IMR-90 (cell line): ENCODE measurements at regions not wholly inside any gene's neighbourhood (a gene's known extent, or its start where the extent isn't known, plus 50 kb on each side); places are given as distances from the start of the nearest gene placed in this dataset.

Experiments
- ATAC-seq: fragments of 200-7000 bp; cut with Tn5 transposase; 2 replicates; pipeline ENCODE4 v1.9.1; 2020; ENCODE audit warnings: low read depth, mild to moderate bottlenecking, moderate library complexity
- BruUV-seq: library from RNA; stranded (reverse); fragments of 400-500 nt; replicated peaks from 2 replicates; lab custom pipeline; 2021; lab: Mats Ljungman, UMichigan
- CTCF ChIA-PET: fragments of 300-600 bp; formaldehyde crosslinking; extraction: SDS; loops from one replicate; lab custom pipeline; 2021; ENCODE audit warnings: antibody characterized with exemption; lab: Yijun Ruan, JAX
- POLR2A ChIA-PET: fragments of 300-600 bp; sonication (Branson Sonifier 250); formaldehyde crosslinking; loops from one replicate; lab custom pipeline; 2022; ENCODE audit warnings: antibody characterized with exemption; ENCODE audit not compliant: unreplicated experiment; lab: Charles Lee
- DNase-seq: peaks from one replicate; pipeline ENCODE4 v3.0.0; 2013
- H2AFZ ChIP-seq: replicated peaks from 2 replicates; pipeline ENCODE3; 2013; ENCODE audit warnings: low read length, mild to moderate bottlenecking; ENCODE audit not compliant: poor library complexity
- H2AK5ac ChIP-seq: 2 replicates; pipeline ENCODE4 v1.6.1; 2013; ENCODE audit warnings: low read depth, low read length, inconsistent platforms
- H2AK9ac ChIP-seq: replicated peaks from 2 replicates; pipeline ENCODE3; 2013; ENCODE audit warnings: mild to moderate bottlenecking, low read depth, low read length, moderate library complexity; ENCODE audit not compliant: poor library complexity
- H2BK120ac ChIP-seq: 2 replicates; pipeline ENCODE4 v1.6.1; 2013; ENCODE audit warnings: low read depth, low read length, inconsistent platforms
- H2BK15ac ChIP-seq: 3 replicates; pipeline ENCODE4 v1.6.1; 2013; ENCODE audit warnings: low read depth, low read length, inconsistent platforms
- H2BK20ac ChIP-seq: 2 replicates; pipeline ENCODE4 v1.6.1; 2013; ENCODE audit warnings: low read depth, mild to moderate bottlenecking, inconsistent platforms, low read length, moderate library complexity
- H2BK5ac ChIP-seq: 2 replicates; pipeline ENCODE4 v1.6.1; 2013; ENCODE audit warnings: mild to moderate bottlenecking, low read depth, low read length, inconsistent platforms; ENCODE audit not compliant: poor library complexity, severe bottlenecking
- H3K14ac ChIP-seq: replicated peaks from 2 replicates; pipeline ENCODE4 v1.6.1; 2013; ENCODE audit warnings: low read depth, low read length, inconsistent platforms
- H3K18ac ChIP-seq: 2 replicates; pipeline ENCODE4 v1.6.1; 2013; ENCODE audit warnings: low read depth, low read length, control low read depth
- H3K23ac ChIP-seq: 2 replicates; pipeline ENCODE4 v1.6.1; 2013; ENCODE audit warnings: low read depth, low read length, inconsistent platforms
- H3K27ac ChIP-seq: 2 replicates; pipeline ENCODE4 v1.5.1; 2013; ENCODE audit warnings: mild to moderate bottlenecking, control low read depth, low read length; ENCODE audit not compliant: insufficient read depth
- H3K27me3 ChIP-seq: 2 replicates; pipeline ENCODE4 v1.6.1; 2013; ENCODE audit warnings: low read length; ENCODE audit not compliant: control insufficient read depth, insufficient read depth
- H3K36me3 ChIP-seq: 2 replicates; pipeline ENCODE4 v1.6.1; 2013; ENCODE audit warnings: low read length, mixed read lengths; ENCODE audit not compliant: control insufficient read depth, insufficient read depth
- H3K4ac ChIP-seq: 2 replicates; pipeline ENCODE4 v1.6.1; 2013; ENCODE audit warnings: low read depth, low read length, inconsistent platforms
- H3K4me1 ChIP-seq: 2 replicates; pipeline ENCODE4 v1.6.1; 2013; ENCODE audit warnings: low read length, mixed read lengths; ENCODE audit not compliant: control insufficient read depth, insufficient read depth
- H3K4me2 ChIP-seq: 2 replicates; pipeline ENCODE4 v1.6.1; 2013; ENCODE audit warnings: low read depth, mild to moderate bottlenecking, control low read depth, low read length, moderate library complexity
- H3K4me3 ChIP-seq: 2 replicates; pipeline ENCODE4 v1.5.1; 2013; ENCODE audit warnings: low read depth, mild to moderate bottlenecking, control low read depth, low read length, moderate library complexity; ENCODE audit not compliant: insufficient read depth
- H3K56ac ChIP-seq: 2 replicates; pipeline ENCODE4 v1.6.1; 2013; ENCODE audit warnings: low read length, inconsistent platforms; ENCODE audit not compliant: insufficient read depth; ENCODE audit errors: extremely low read depth
- H3K79me1 ChIP-seq, 2 experiments: 2 replicates each; pipeline ENCODE4 v1.6.1; 2013; ENCODE audit warnings: low read length in 2 of 2, inconsistent platforms in 1 of 2, low read depth in 1 of 2
- H3K9ac ChIP-seq: 2 replicates; pipeline ENCODE4 v1.6.1; 2013; ENCODE audit warnings: low read depth, low read length, control low read depth
- H3K9me1 ChIP-seq: 2 replicates; pipeline ENCODE4 v1.6.1; 2013; ENCODE audit warnings: low read length, inconsistent platforms; ENCODE audit not compliant: insufficient read depth
- H3K9me3 ChIP-seq: 2 replicates; pipeline ENCODE4 v1.6.1; 2013; ENCODE audit warnings: low read length; ENCODE audit not compliant: control insufficient read depth, insufficient read depth
- H4K20me1 ChIP-seq: 2 replicates; pipeline ENCODE4 v1.6.1; 2013; ENCODE audit warnings: low read length, inconsistent platforms; ENCODE audit not compliant: insufficient read depth
- H4K5ac ChIP-seq: 2 replicates; pipeline ENCODE4 v1.6.1; 2013; ENCODE audit warnings: mild to moderate bottlenecking, low read depth, low read length, control low read depth
- H4K8ac ChIP-seq, 2 experiments: 2 replicates each; pipeline ENCODE4 v1.6.1; 2013; ENCODE audit warnings: low read depth in 2 of 2, low read length in 2 of 2, control low read depth in 1 of 2, inconsistent platforms in 1 of 2
- H4K91ac ChIP-seq: 2 replicates; pipeline ENCODE4 v1.6.1; 2013; ENCODE audit warnings: low read depth, low read length, inconsistent platforms; ENCODE audit not compliant: insufficient read depth
- MAFK ChIP-seq: IDR thresholded peaks from 2 replicates; pipeline ENCODE4 v1.6.1; 2012; ENCODE audit warnings: low read depth, low read length, improper control_type of control experiment
- RCOR1 ChIP-seq: IDR thresholded peaks from 2 replicates; pipeline ENCODE4 v1.6.1; 2012; ENCODE audit warnings: mild to moderate bottlenecking, low read length, improper control_type of control experiment; ENCODE audit not compliant: insufficient replicate concordance
- USF2 ChIP-seq: fragments of 150-350 bp; IDR thresholded peaks from 2 replicates; pipeline ENCODE4 v1.6.1; 2017; ENCODE audit warnings: mild to moderate bottlenecking, antibody characterized with exemption, low read length, low read depth
- WGBS, 2 experiments: methylation state at CpG; one replicate each; pipeline versions ENCODE4 v1.1.5 to v1.1.7; 2013; ENCODE audit warnings: missing lambda C conversion rate in 2 of 2; ENCODE audit not compliant: insufficient read length in 1 of 2; ENCODE audit errors: extremely low coverage in 2 of 2; 5-methylcytosine and 5-hydroxymethylcytosine counted together
- dilution Hi-C: fragments of 300-500 bp; cut with HindIII; formaldehyde crosslinking; loops from one replicate; pipeline ENCODE4 v1.14.3; 2018; ENCODE audit warnings: low sequenced_read_pairs; ENCODE audit not compliant: unreplicated experiment
- in situ Hi-C: fragments of 300-500 bp; cut with MboI; formaldehyde crosslinking; loops from 3 replicates; pipeline ENCODE4 v1.14.3; 2019; ENCODE audit warnings: low sequenced_read_pairs, inconsistent platforms, mixed read lengths
- intact Hi-C: fragments of 100-400 bp; cut with micrococcal nuclease; formaldehyde crosslinking; loops from 2 replicates; pipeline ENCODE4 v1.10.0; 2022

GRCh38 chr2:37856101-37856751 is 68.9 kb upstream of the RMDN2 start:
- Histone ChIP-seq H2BK20ac (peak overlapping the region; percentile 89), H2AFZ (peak overlapping the region; percentile 91), H3K27me3 (no peaks in the 10 kb centered on the region), H4K20me1 (no peaks in the 10 kb centered on the region), H3K4ac (peak overlapping the region; percentile 90), H3K18ac (peak overlapping the region; percentile 92), H3K9me3 (peaks cover 4% of the 10 kb centered on the region; the same call in 1 of the 2 replicates), H3K23ac (peak overlapping the region; percentile 10), H3K14ac (peak overlapping the region; percentile 70), H2AK5ac (peak overlapping the region; percentile 91), H3K9me1 (peaks cover 26% of the 10 kb centered on the region), H3K4me2 (no peak overlapping the region), H3K4me3 (no peak overlapping the region), H3K4me1 (peaks cover 31% of the 10 kb centered on the region), H3K56ac (0 out of 2 replicates have a peak overlapping the region, but pooled peaks have one; percentile 19), H3K27ac (no peak overlapping the region), H3K79me1 (no peaks in the 10 kb centered on the region), H4K8ac (peak overlapping the region; percentile 86 to 87; a peak in 3 of 4 replicates), H4K91ac (peak overlapping the region; percentile 84), H2AK9ac (peak overlapping the region; percentile 62), H3K9ac (no peak overlapping the region), H2BK15ac (peak overlapping the region; percentile 94), H2BK5ac (peak overlapping the region; percentile 63), H4K5ac (peak overlapping the region; percentile 83), H3K36me3 (no peaks in the 10 kb centered on the region), H2BK120ac (peak overlapping the region; percentile 83)
- intact Hi-C loops (no loop called here), in situ Hi-C loops (no loop called here), dilution Hi-C loops (no loop called here)
- WGBS, 2 experiments, result 82% methylated on average over 4 of the region's 7 CpGs; no CpG with 5 or more reads in 1 of the 2 experiments
- ChIA-PET CTCF (no interaction called here), POLR2A (interaction anchor here (0.8 kb wide), 1 partner anchor 190 kb away, joined by 3 read pairs; no protein-coding TSS in a partner anchor)
- TF ChIP-seq MAFK, result no peak
- TF ChIP-seq RCOR1, result no peak
- no peak for TF ChIP-seq USF2
- no peak for ATAC-seq
- DNase-seq, result no peak
- no TSS peak for BruUV-seq
